ENCODE measurements at regions not wholly inside any gene's neighbourhood (a gene's known extent, or its start where the extent isn't known, plus 50 kb on each side); places are given as distances from the start of the nearest gene placed in this dataset.

DNA sequence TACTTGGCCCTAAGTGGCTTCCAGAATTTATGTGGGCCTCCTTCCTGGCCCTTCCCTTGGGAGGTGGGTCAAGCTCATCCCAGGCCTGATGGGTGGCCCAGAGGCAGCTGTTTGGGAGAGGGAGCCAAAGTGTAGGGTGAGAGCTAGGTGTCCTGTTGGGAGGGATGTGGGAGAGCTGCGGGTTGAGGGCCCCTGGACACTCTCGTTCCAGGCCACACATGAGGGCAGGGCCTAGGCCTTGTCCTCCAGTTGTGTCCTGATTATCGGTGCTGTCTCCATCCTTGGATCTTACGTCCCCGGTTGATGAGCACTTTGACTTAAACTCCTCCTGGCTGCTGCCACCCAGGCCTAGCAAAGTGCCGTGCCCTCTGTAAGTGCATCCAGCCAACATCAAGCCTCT, 177.5 kb upstream of the VASH1 start:
- TF ChIP-seq, protein P1, sequence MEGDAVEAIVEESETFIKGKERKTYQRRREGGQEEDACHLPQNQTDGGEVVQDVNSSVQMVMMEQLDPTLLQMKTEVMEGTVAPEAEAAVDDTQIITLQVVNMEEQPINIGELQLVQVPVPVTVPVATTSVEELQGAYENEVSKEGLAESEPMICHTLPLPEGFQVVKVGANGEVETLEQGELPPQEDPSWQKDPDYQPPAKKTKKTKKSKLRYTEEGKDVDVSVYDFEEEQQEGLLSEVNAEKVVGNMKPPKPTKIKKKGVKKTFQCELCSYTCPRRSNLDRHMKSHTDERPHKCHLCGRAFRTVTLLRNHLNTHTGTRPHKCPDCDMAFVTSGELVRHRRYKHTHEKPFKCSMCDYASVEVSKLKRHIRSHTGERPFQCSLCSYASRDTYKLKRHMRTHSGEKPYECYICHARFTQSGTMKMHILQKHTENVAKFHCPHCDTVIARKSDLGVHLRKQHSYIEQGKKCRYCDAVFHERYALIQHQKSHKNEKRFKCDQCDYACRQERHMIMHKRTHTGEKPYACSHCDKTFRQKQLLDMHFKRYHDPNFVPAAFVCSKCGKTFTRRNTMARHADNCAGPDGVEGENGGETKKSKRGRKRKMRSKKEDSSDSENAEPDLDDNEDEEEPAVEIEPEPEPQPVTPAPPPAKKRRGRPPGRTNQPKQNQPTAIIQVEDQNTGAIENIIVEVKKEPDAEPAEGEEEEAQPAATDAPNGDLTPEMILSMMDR (IDR thresholded peaks at IDR 0.05; ENCODE audit: insufficient read depth, low read length): no peak
- no peak for DNase-seq (ENCODE audit: low read depth)
- H3K4me3 ChIP-seq (ENCODE audit: low read depth, low read length): no peak overlapping the region

DNA sequence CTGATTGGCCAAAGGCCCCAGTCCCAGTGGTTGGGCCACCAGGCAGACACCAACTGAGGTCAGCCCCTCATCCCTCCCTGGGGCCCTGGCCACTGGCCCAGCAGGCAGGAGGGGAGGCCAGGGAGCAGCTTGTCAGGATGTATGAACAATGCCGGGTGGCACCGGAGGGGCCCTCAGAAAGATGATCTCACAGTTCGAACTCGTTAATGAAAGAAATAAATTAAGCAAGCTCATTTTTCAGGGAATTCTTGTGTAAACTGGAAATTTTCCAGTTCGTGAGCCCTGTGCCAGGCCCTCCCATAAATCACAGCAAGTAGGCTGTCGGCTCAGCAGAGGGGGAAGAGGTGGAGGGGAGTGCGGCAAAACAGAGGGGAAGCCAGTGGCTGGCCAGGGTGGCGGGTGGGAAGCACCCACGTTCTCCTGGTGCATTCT, 177.0 kb upstream of the VASH1 start:
- DNase-seq (ENCODE audit: low read depth): no peak
- no peak overlapping the region for H3K4me3 ChIP-seq (ENCODE audit: low read depth, low read length)
- TF ChIP-seq, protein P1 (IDR thresholded peaks at IDR 0.05; ENCODE audit: insufficient read depth, low read length): no peak

DNA sequence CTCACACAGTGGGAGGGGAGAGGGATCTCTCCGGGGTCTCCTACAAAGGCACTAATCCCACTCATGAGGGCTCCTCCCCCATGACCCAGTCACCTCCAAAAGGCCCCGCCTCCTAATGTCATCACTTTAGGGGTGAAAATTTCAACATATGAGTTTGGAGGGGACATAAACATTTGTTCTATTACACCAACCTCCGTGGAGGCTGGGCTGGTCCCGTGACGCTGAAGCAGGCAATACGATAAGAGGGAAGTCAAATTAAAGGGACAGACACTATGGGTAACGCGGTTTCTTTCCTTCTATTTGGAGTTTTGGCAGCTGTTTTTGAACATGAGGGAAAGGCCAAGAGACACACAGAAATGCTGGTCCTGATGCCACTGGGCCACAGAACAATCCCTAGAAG, 175.7 kb upstream of the VASH1 start:
- no peak for DNase-seq (ENCODE audit: low read depth)
- H3K4me3 ChIP-seq (ENCODE audit: low read depth, low read length): no peak overlapping the region
- TF ChIP-seq, protein P1 (IDR thresholded peaks at IDR 0.05; ENCODE audit: insufficient read depth, low read length): no peak

DNA sequence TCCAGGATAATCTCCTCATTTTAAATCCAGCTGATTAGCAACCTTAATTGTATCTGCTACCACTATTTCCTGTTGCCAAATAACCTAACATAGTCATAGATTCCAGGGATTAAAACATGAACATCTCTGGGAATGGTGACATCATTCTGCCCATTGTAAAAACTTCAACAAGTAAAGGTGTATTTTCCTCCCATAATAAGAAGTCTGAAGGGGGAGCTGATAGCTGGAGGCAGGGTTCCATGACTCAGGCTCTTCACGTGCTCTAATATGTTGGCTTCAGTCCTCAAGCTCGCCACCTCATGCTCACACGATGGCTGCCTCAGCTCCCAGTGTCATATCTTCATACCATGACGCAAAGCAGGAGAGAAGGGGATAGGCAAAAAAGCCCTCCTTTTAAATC, 172.0 kb upstream of the VASH1 start:
- DNase-seq (ENCODE audit: low read depth): no peak
- H3K4me3 ChIP-seq (ENCODE audit: low read depth, low read length): no peak overlapping the region
- TF ChIP-seq, protein P1 (IDR thresholded peaks at IDR 0.05; ENCODE audit: insufficient read depth, low read length): no peak

DNA sequence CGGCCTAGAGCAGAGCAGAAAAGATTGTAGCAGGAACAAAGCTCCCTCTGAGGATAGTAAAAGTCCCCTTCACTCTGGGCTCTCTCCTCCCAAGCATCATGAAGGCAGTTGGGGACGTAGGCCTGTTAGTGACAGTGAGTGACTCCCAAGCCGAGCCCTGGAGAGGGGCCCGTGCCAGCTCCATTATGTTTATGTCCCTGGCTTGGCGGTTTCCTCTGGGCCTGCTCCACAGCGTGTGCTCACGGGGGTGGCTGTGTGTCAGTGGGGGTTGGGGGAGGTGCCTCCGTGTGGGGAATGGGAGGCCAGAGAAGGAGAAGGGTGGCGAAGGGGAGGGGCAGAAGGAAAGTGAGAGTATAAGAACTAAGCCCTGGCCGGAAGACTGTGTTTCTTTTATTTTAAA, 170.0 kb upstream of the VASH1 start:
- no peak for DNase-seq (ENCODE audit: low read depth)
- no peak overlapping the region for H3K4me3 ChIP-seq (ENCODE audit: low read depth, low read length)
- TF ChIP-seq, protein P1 (IDR thresholded peaks at IDR 0.05; ENCODE audit: insufficient read depth, low read length): no peak

DNA sequence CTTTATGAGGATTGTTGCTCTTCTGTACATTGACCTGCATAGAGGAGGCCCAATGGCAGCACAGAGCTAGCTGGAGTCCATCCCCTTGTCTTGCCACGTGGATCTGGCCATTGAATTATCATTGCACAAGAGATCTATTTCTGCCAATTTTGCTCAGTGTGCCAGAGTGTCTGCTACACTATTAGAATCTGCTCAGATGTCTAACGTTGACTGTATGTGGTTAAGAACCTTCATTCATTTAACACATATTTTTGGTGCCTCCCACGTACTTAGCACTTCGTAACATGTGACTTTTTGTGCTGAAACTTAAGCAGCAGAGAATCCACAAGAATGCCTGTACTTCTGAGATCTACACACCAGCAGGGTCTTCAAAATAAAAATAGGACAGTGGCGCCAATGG, 166.0 kb upstream of the VASH1 start:
- TF ChIP-seq, protein P1 (IDR thresholded peaks at IDR 0.05; ENCODE audit: insufficient read depth, low read length): no peak
- no peak overlapping the region for H3K4me3 ChIP-seq (ENCODE audit: low read depth, low read length)
- DNase-seq (ENCODE audit: low read depth): no peak

DNA sequence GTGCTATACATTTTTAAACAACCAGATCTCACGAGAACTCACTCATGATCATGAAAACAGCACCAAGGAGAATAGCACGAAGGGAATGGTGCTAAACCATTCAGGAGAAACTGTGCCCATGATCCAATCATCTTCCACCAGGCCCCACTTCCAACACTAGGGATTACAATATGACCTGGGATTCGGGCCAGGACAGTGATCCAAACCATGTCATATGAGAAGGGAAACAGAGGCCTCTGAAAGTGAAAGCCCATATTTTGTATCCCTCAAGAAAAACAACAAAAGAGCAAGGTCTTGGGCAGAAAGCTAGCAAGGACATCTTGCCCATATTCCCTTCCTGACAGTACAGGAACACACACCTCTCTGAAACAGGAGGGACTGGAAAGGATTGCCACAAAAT, 163.9 kb upstream of the VASH1 start:
- no peak overlapping the region for H3K4me3 ChIP-seq (ENCODE audit: low read depth, low read length)
- TF ChIP-seq, protein P1 (IDR thresholded peaks at IDR 0.05; ENCODE audit: insufficient read depth, low read length): no peak
- peak; percentile 6 for DNase-seq (ENCODE audit: low read depth)

Data from fibroblast of the aortic adventitia (primary cell).